H1 (cell line): ENCODE measurements at regions not wholly inside any gene's neighbourhood (a gene's known extent, or its start where the extent isn't known, plus 50 kb on each side); places are given as distances from the start of the nearest gene placed in this dataset.

ENCODE experiments used
- CTCF ChIA-PET: fragments of 300-600 bp; sonication (Branson Sonifier 250); formaldehyde crosslinking; loops from one replicate; lab custom pipeline; 2021; ENCODE audit not compliant: partially characterized antibody; lab: Charles Lee
- POLR2A ChIA-PET: fragments of 300-600 bp; sonication (Branson Sonifier 250); formaldehyde crosslinking; loops from one replicate; lab custom pipeline; 2021; ENCODE audit warnings: inconsistent platforms; ENCODE audit not compliant: partially characterized antibody; lab: Charles Lee
- DNase-seq, 2 experiments: peaks; one replicate each; pipeline versions ENCODE4 v3.0.0 to v3.0.0-alpha.2; 2010 to 2022; ENCODE audit warnings: low spot score in 2 of 2, low read depth in 1 of 2, mixed read lengths in 1 of 2
- FAIRE-seq: peaks from 2 replicates; lab custom pipeline; 2011; peaks lifted over from hg19 to GRCh38; lab: Jason Lieb, UNC
- H2AFZ ChIP-seq: 2 replicates; pipeline ENCODE4 v1.8.1; 2012; ENCODE audit warnings: low read length, inconsistent platforms
- H2AK5ac ChIP-seq: 2 replicates; pipeline ENCODE4 v1.6.1; 2013; ENCODE audit warnings: low read depth, low read length
- H2BK120ac ChIP-seq: replicated peaks from 2 replicates; pipeline ENCODE3; 2013; ENCODE audit warnings: low read depth, low read length, inconsistent platforms
- H2BK12ac ChIP-seq: 2 replicates; pipeline ENCODE4 v1.6.1; 2013; ENCODE audit warnings: low read depth, low read length
- H2BK15ac ChIP-seq: 2 replicates; pipeline ENCODE4 v1.6.1; 2013; ENCODE audit warnings: low read length
- H2BK20ac ChIP-seq: 2 replicates; pipeline ENCODE4 v1.6.1; 2013; ENCODE audit warnings: low read length
- H2BK5ac ChIP-seq: 2 replicates; pipeline ENCODE4 v1.6.1; 2013; ENCODE audit warnings: low read depth, low read length
- H3K14ac ChIP-seq: 2 replicates; pipeline ENCODE4 v1.6.1; 2013; ENCODE audit warnings: inconsistent platforms; ENCODE audit not compliant: insufficient read length
- H3K18ac ChIP-seq: 2 replicates; pipeline ENCODE4 v1.6.1; 2013; ENCODE audit warnings: low read length; ENCODE audit errors: extremely low read depth
- H3K23ac ChIP-seq: 2 replicates; pipeline ENCODE4 v1.6.1; 2013; ENCODE audit warnings: inconsistent platforms; ENCODE audit not compliant: insufficient read length
- H3K23me2 ChIP-seq: 2 replicates; pipeline ENCODE4 v1.6.1; 2013; ENCODE audit warnings: low read depth, low read length
- H3K27ac ChIP-seq: 2 replicates; pipeline ENCODE4 v1.6.1; 2011; ENCODE audit warnings: low read depth, low read length, inconsistent platforms
- H3K27me3 ChIP-seq, 4 experiments: replicated peaks in 1 of 4; 1 replicate in 1 of 4; 2 replicates in 3 of 4; pipeline versions ENCODE4 v1.6.1 to v1.8.1; 2011 to 2013; ENCODE audit warnings: low read length in 3 of 4, mild to moderate bottlenecking in 3 of 4, inconsistent platforms in 2 of 4, mixed read lengths in 2 of 4, moderate library complexity in 1 of 4; ENCODE audit not compliant: control insufficient read depth in 3 of 4, insufficient read depth in 3 of 4; ENCODE audit errors: extremely low read depth in 1 of 4
- H3K36me3 ChIP-seq, 4 experiments: 2 replicates each; pipeline versions ENCODE4 v1.6.1 to v1.8.1; 2011 to 2013; ENCODE audit warnings: mild to moderate bottlenecking in 4 of 4, low read length in 3 of 4, moderate library complexity in 2 of 4, control low read depth in 1 of 4, inconsistent platforms in 1 of 4; ENCODE audit not compliant: insufficient read depth in 4 of 4, control insufficient read depth in 2 of 4
- H3K4ac ChIP-seq: replicated peaks from 2 replicates; pipeline ENCODE3; 2013; ENCODE audit warnings: low read length, low read depth, mixed read lengths, inconsistent platforms; ENCODE audit not compliant: insufficient read length
- H3K4me1 ChIP-seq, 4 experiments: replicated peaks in 1 of 4; 1 replicate in 1 of 4; 2 replicates in 3 of 4; pipeline versions ENCODE4 v1.6.1 to v1.8.1; 2011 to 2013; ENCODE audit warnings: low read length in 3 of 4, inconsistent platforms in 2 of 4, mixed read lengths in 1 of 4; ENCODE audit not compliant: insufficient read depth in 4 of 4, control insufficient read depth in 3 of 4
- H3K4me2 ChIP-seq, 2 experiments: 2 replicates each; pipeline versions ENCODE4 v1.6.1 to v1.8.1; 2011 to 2013; ENCODE audit warnings: low read depth in 2 of 2, low read length in 2 of 2, control low read depth in 1 of 2, inconsistent platforms in 1 of 2, mild to moderate bottlenecking in 1 of 2; ENCODE audit not compliant: insufficient read depth in 1 of 2
- H3K4me3 ChIP-seq, 4 experiments: fragments of 200-600, 300-600 bp in 1 of 4; sonication (generic), shearing (Covaris generic), sonication (Bioruptor Twin) in 1 of 4; 2 replicates each; pipeline versions ENCODE4 v1.5.1 to v1.8.1; 2011 to 2016; ENCODE audit warnings: low read length in 4 of 4, low read depth in 3 of 4, control low read depth in 2 of 4, inconsistent platforms in 2 of 4, mild to moderate bottlenecking in 2 of 4, mixed read lengths in 1 of 4, moderate library complexity in 1 of 4; ENCODE audit not compliant: insufficient read depth in 2 of 4; ENCODE audit errors: extremely low read depth in 1 of 4
- H3K56ac ChIP-seq: replicated peaks from 2 replicates; pipeline ENCODE3; 2013; ENCODE audit warnings: low read depth, mild to moderate bottlenecking, mixed read lengths, low read length, inconsistent platforms; ENCODE audit not compliant: insufficient read length
- H3K79me1 ChIP-seq: 2 replicates; pipeline ENCODE4 v1.6.1; 2013; ENCODE audit warnings: low read depth, low read length, control low read depth
- H3K79me2 ChIP-seq, 2 experiments: 2 replicates each; pipeline versions ENCODE4 v1.6.1 to v1.8.1; 2012 to 2013; ENCODE audit warnings: low read length in 2 of 2, mild to moderate bottlenecking in 2 of 2, inconsistent platforms in 1 of 2; ENCODE audit not compliant: insufficient read depth in 2 of 2, control insufficient read depth in 1 of 2
- H3K9ac ChIP-seq, 4 experiments: replicated peaks in 1 of 4; 1 replicate in 1 of 4; 2 replicates in 3 of 4; pipeline versions ENCODE4 v1.6.1 to v1.8.1; 2011 to 2013; ENCODE audit warnings: low read depth in 3 of 4, low read length in 3 of 4, control low read depth in 2 of 4, mild to moderate bottlenecking in 2 of 4, moderate library complexity in 2 of 4, inconsistent platforms in 1 of 4; ENCODE audit errors: extremely low read depth in 1 of 4
- H3K9me3 ChIP-seq, 2 experiments: 2 replicates each; pipeline versions ENCODE4 v1.6.1 to v1.8.1; 2012 to 2013; ENCODE audit warnings: mild to moderate bottlenecking in 2 of 2, moderate library complexity in 2 of 2, control low read depth in 1 of 2, inconsistent platforms in 1 of 2, low read depth in 1 of 2, low read length in 1 of 2, mixed read lengths in 1 of 2; ENCODE audit not compliant: insufficient read depth in 2 of 2
- H4K20me1 ChIP-seq, 2 experiments: replicated peaks in 1 of 2; 2 replicates each; pipeline versions ENCODE3 to v1.8.1; 2011 to 2013; ENCODE audit warnings: inconsistent platforms in 2 of 2, low read length in 2 of 2, mild to moderate bottlenecking in 1 of 2; ENCODE audit not compliant: insufficient read depth in 2 of 2, control insufficient read depth in 1 of 2
- H4K5ac ChIP-seq: 2 replicates; pipeline ENCODE4 v1.6.1; 2013; ENCODE audit warnings: low read length, low read depth, mixed read lengths, inconsistent platforms; ENCODE audit not compliant: insufficient read length
- H4K8ac ChIP-seq: 2 replicates; pipeline ENCODE4 v1.8.0; 2013; ENCODE audit warnings: mild to moderate bottlenecking, moderate library complexity, low read length, inconsistent platforms; ENCODE audit not compliant: insufficient read depth; ENCODE audit errors: extremely low read depth
- H4K91ac ChIP-seq: replicated peaks from 2 replicates; pipeline ENCODE3; 2013; ENCODE audit warnings: low read length, mixed read lengths, inconsistent platforms; ENCODE audit not compliant: insufficient read length
- CBX8 ChIP-seq: fragments of 300-800, 300-1000 bp; sonication (generic); IDR thresholded peaks from 2 replicates; pipeline ENCODE4 v1.7.1; 2016; ENCODE audit warnings: low read depth, low read length, borderline replicate concordance
- EP300 ChIP-seq, 2 experiments: IDR thresholded peaks; 1 replicate in 1 of 2; 2 replicates in 1 of 2; pipeline ENCODE4 v1.6.1; 2011 to 2012; ENCODE audit warnings: low read depth in 2 of 2, low read length in 2 of 2, mild to moderate bottlenecking in 2 of 2, borderline replicate concordance in 1 of 2, inconsistent platforms in 1 of 2, moderate library complexity in 1 of 2
- KDM1A ChIP-seq: fragments of 200-600, 300-600 bp; sonication (generic); IDR thresholded peaks from 2 replicates; pipeline ENCODE4 v1.7.1; 2016; ENCODE audit warnings: mild to moderate bottlenecking, low read length, borderline replicate concordance
- NRF1 ChIP-seq: IDR thresholded peaks from 2 replicates; pipeline ENCODE4 v1.6.1; 2011; ENCODE audit warnings: mild to moderate bottlenecking, low read depth, low read length, improper control_type of control experiment
- POU5F1 ChIP-seq: IDR thresholded peaks from 2 replicates; pipeline ENCODE4 v1.6.1; 2011; ENCODE audit warnings: low read depth, mild to moderate bottlenecking, low read length, moderate library complexity
- SAP30 ChIP-seq: fragments of 300-600 bp; sonication (generic); IDR thresholded peaks from 2 replicates; pipeline ENCODE4 v1.7.1; 2012; ENCODE audit warnings: low read length, moderate library complexity, mild to moderate bottlenecking, inconsistent platforms; ENCODE audit not compliant: insufficient read depth, insufficient replicate concordance
- SIN3A ChIP-seq, 2 experiments: IDR thresholded peaks in 1 of 2; conservative IDR thresholded peaks in 1 of 2; 2 replicates each; pipeline ENCODE4 v1.6.1; 2011 to 2012; ENCODE audit warnings: low read length in 2 of 2, improper control_type of control experiment in 1 of 2, low read depth in 1 of 2, mild to moderate bottlenecking in 1 of 2
- SIRT6 ChIP-seq: IDR thresholded peaks from one replicate; pipeline ENCODE4 v1.7.1; 2012; ENCODE audit warnings: low read length, inconsistent platforms
- SUZ12 ChIP-seq: fragments of 200-600 bp; sonication (generic); IDR thresholded peaks from 2 replicates; pipeline ENCODE4 v1.6.1; 2012; ENCODE audit warnings: mild to moderate bottlenecking, inconsistent platforms, low read length, moderate library complexity, mixed read lengths
- ZNF274 ChIP-seq: IDR thresholded peaks from 2 replicates; pipeline ENCODE4 v1.7.0; 2012; ENCODE audit warnings: low read length, borderline replicate concordance; ENCODE audit errors: extremely low read depth
- WGBS, 2 experiments: shearing (Covaris generic) in 1 of 2; methylation state at CpG; one replicate each; pipeline versions ENCODE4 v1.1.6 to v1.1.7; 2013 to 2015; ENCODE audit warnings: low lambda C conversion rate in 2 of 2, mixed read lengths in 2 of 2, inconsistent platforms in 1 of 2, low coverage in 1 of 2, missing lambda C conversion rate in 1 of 2; ENCODE audit not compliant: insufficient replicate concordance in 2 of 2, insufficient coverage in 1 of 2, insufficient read length in 1 of 2; ENCODE audit errors: extremely low coverage in 1 of 2, missing lambda C conversion rate in 1 of 2; 5-methylcytosine and 5-hydroxymethylcytosine counted together

DNA sequence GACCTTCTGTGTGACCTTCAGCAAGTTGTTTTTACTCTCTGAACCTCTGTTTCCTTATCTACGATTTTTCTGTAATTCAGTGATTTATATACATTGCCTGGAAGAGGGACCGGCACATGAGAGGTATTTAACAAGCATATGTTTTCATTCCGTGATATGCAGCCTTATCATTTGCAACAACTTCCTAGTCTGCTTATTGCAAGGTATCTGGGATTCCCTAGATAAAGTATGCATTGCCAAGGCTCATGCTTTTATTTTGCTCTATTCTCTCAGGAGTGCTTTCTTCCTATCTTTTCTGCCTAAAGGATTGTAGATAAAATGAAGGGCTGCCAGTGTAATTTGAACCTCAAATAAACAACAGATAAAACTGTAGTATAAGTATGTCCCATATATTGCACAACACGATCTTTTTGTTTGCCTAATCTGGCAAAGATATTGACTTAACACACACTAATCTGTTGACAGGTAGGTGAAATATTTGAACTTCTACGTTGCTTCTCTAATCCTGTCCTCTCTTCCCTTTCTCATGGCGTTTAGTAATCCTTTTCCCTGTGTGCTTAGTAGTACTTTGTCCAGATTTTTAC, 377.2 kb upstream of the TNC start:
- Histone ChIP-seq H2BK120ac (no peak overlapping the region), H3K9me3 (no peaks in the 10 kb centered on the region), H3K36me3 (peaks cover 0 to 15% (median 8%) of the 10 kb centered on the region in 4 experiments; a peak in 5 of 8 replicates), H4K8ac (no peak overlapping the region), H2BK5ac (no peak overlapping the region), H3K4me1 (no peaks in the 10 kb centered on the region; a peak in 1 of 7 replicates), H3K23me2 (no peaks in the 10 kb centered on the region), H3K9ac (no peak overlapping the region), H2BK15ac (no peak overlapping the region), H2BK20ac (no peak overlapping the region), H4K5ac (no peak overlapping the region), H3K56ac (no peak overlapping the region), H3K4me3 (no peak overlapping the region), H2BK12ac (no peak overlapping the region), H3K4me2 (no peak overlapping the region), H2AK5ac (no peak overlapping the region), H3K79me2 (no peaks in the 10 kb centered on the region), H3K4ac (no peak overlapping the region), H3K23ac (no peak overlapping the region), H3K79me1 (no peaks in the 10 kb centered on the region), H4K20me1 (no peaks in the 10 kb centered on the region), H3K14ac (no peak overlapping the region), H3K18ac (no peak overlapping the region), H3K27me3 (no peaks in the 10 kb centered on the region), H2AFZ (no peak overlapping the region), H3K27ac (no peak overlapping the region), H4K91ac (no peak overlapping the region)
- 74% methylated on average over 6 of the region's 6 CpGs; no CpG with 5 or more reads in 1 of the 2 experiments for WGBS, 2 experiments
- FAIRE-seq (no peak), DNase-seq (no peak)
- POLR2A ChIA-PET, result interaction anchor here (1.6 kb wide), 1 partner anchor 10 kb away, joined by 3 read pairs; no protein-coding TSS in a partner anchor
- CTCF ChIA-PET, result no interaction called here
- no peak for TF ChIP-seq SIRT6
- TF ChIP-seq KDM1A, result no peak
- TF ChIP-seq SIN3A (conservative IDR thresholded peaks at IDR 0.05 in 1 of 2, IDR thresholded peaks at IDR 0.05 in 1 of 2; ENCODE audit: low read depth in 1 of 2, low read length in 2 of 2), result no peak
- TF ChIP-seq CBX8, result no peak
- TF ChIP-seq SAP30, result no peak
- TF ChIP-seq POU5F1, result no peak
- no peak for TF ChIP-seq ZNF274
- TF ChIP-seq SUZ12, result no peak
- TF ChIP-seq EP300 (IDR thresholded peaks at IDR 0.05; ENCODE audit: borderline replicate concordance in 1 of 2, low read depth in 2 of 2, low read length in 2 of 2), result no peak
- no peak for TF ChIP-seq NRF1
